ENCODE measurements at regions not wholly inside any gene's neighbourhood (a gene's known extent, or its start where the extent isn't known, plus 50 kb on each side); places are given as distances from the start of the nearest gene placed in this dataset.

GRCh38 chr3:98964784-98965183 is 63.3 kb upstream of the DCBLD2 start:
- no peak for TF ChIP-seq CTCF (conservative IDR thresholded peaks at IDR 0.05; ENCODE audit: low read length)
- no peak for TF ChIP-seq EZH2phosphoT487 (IDR thresholded peaks at IDR 0.05; ENCODE audit: borderline replicate concordance, low read depth, low read length)
